ENCODE measurements at regions not wholly inside any gene's neighbourhood (a gene's known extent, or its start where the extent isn't known, plus 50 kb on each side); places are given as distances from the start of the nearest gene placed in this dataset.

- TF ChIP-seq EP300 (conservative IDR thresholded peaks at IDR 0.05; ENCODE audit: poor library complexity, severe bottlenecking) (no peak), REST (IDR thresholded peaks at IDR 0.05; ENCODE audit: borderline replicate concordance) (no peak), SMC3 (conservative IDR thresholded peaks at IDR 0.05; ENCODE audit: poor library complexity) (no peak), CTCF (IDR thresholded peaks at IDR 0.05; ENCODE audit: poor library complexity, severe bottlenecking) (no peak), MXI1 (conservative IDR thresholded peaks at IDR 0.05; ENCODE audit: poor library complexity, severe bottlenecking) (no peak), POLR2AphosphoS5 (IDR thresholded peaks at IDR 0.05) (no peak), EZH2 (IDR thresholded peaks at IDR 0.05; ENCODE audit: borderline replicate concordance, insufficient read depth, low read length, poor library complexity, severe bottlenecking) (no peak), RAD21 (conservative IDR thresholded peaks at IDR 0.05) (no peak), TAF1 (IDR thresholded peaks at IDR 0.05; ENCODE audit: low read depth) (no peak)
- no peaks in the 10 kb centered on the region for H3K79me2 ChIP-seq (replicated peaks; ENCODE audit: insufficient read depth, low read length)
- no peak overlapping the region for H3K9ac ChIP-seq (ENCODE audit: low read length)
- H3K4me2 ChIP-seq (ENCODE audit: low read length), result no peak overlapping the region
- H3F3A ChIP-seq (ENCODE audit: insufficient read depth, low read length, poor library complexity, severe bottlenecking), result no peaks in the 10 kb centered on the region
- H2AFZ ChIP-seq (ENCODE audit: low read depth, low read length), result no peak overlapping the region
- H3K9me2 ChIP-seq (ENCODE audit: insufficient read depth, low read length), result no peaks in the 10 kb centered on the region
- no peak overlapping the region for H3K4me3 ChIP-seq (ENCODE audit: low read length)
- H4K20me1 ChIP-seq (ENCODE audit: insufficient read depth), result no peaks in the 10 kb centered on the region
- no peaks in the 10 kb centered on the region for H3K36me3 ChIP-seq (ENCODE audit: insufficient read depth, low read length)
- H3K27me3 ChIP-seq (ENCODE audit: insufficient read depth, low read depth, low read length), result no peaks in the 10 kb centered on the region
- no peaks in the 10 kb centered on the region for H3K9me3 ChIP-seq (ENCODE audit: low read length)
- H3K27ac ChIP-seq (ENCODE audit: low read length), result no peak overlapping the region
These were observed 849.8 kb downstream of the NXPH1 start for GRCh38 chr7:9283246-9283645.

- no peak overlapping the region for H3K27ac ChIP-seq (ENCODE audit: low read length)
- H3F3A ChIP-seq (ENCODE audit: insufficient read depth, low read length, poor library complexity, severe bottlenecking), result no peaks in the 10 kb centered on the region
- no peaks in the 10 kb centered on the region for H3K79me2 ChIP-seq (replicated peaks; ENCODE audit: insufficient read depth, low read length)
- H4K20me1 ChIP-seq (ENCODE audit: insufficient read depth), result no peaks in the 10 kb centered on the region
- no peaks in the 10 kb centered on the region for H3K27me3 ChIP-seq (ENCODE audit: insufficient read depth, low read depth, low read length)
- H2AFZ ChIP-seq (ENCODE audit: low read depth, low read length), result no peak overlapping the region
- no peak for TF ChIP-seq TAF1 (IDR thresholded peaks at IDR 0.05; ENCODE audit: low read depth)
- no peak for TF ChIP-seq REST (IDR thresholded peaks at IDR 0.05; ENCODE audit: borderline replicate concordance)
- no peak for TF ChIP-seq RAD21 (conservative IDR thresholded peaks at IDR 0.05)
- TF ChIP-seq EZH2 (IDR thresholded peaks at IDR 0.05; ENCODE audit: borderline replicate concordance, insufficient read depth, low read length, poor library complexity, severe bottlenecking), result no peak
- TF ChIP-seq POLR2AphosphoS5 (IDR thresholded peaks at IDR 0.05), result peak; percentile 78
- TF ChIP-seq CTCF (IDR thresholded peaks at IDR 0.05; ENCODE audit: poor library complexity, severe bottlenecking), result no peak
- no peak for TF ChIP-seq MXI1 (conservative IDR thresholded peaks at IDR 0.05; ENCODE audit: poor library complexity, severe bottlenecking)
- no peak for TF ChIP-seq SMC3 (conservative IDR thresholded peaks at IDR 0.05; ENCODE audit: poor library complexity)
- peak; percentile 79 for TF ChIP-seq EP300 (conservative IDR thresholded peaks at IDR 0.05; ENCODE audit: poor library complexity, severe bottlenecking)
- no peaks in the 10 kb centered on the region for H3K9me3 ChIP-seq (ENCODE audit: low read length)
- no peak overlapping the region for H3K4me3 ChIP-seq (ENCODE audit: low read length)
- H3K36me3 ChIP-seq (ENCODE audit: insufficient read depth, low read length), result no peaks in the 10 kb centered on the region
- H3K4me2 ChIP-seq (ENCODE audit: low read length), result no peak overlapping the region
- H3K9ac ChIP-seq (ENCODE audit: low read length), result no peak overlapping the region
- no peaks in the 10 kb centered on the region for H3K9me2 ChIP-seq (ENCODE audit: insufficient read depth, low read length)
These were observed 869.0 kb downstream of the NXPH1 start for GRCh38 chr7:9302436-9302835.

All from neural cell (in vitro differentiated cells).